H9 (cell line): ENCODE measurements at regions not wholly inside any gene's neighbourhood (a gene's known extent, or its start where the extent isn't known, plus 50 kb on each side); places are given as distances from the start of the nearest gene placed in this dataset.
A peak's percentile ranks its signal among the peaks of the same experiment; 100 is the strongest.

Source experiments
- DNase-seq: peaks from one replicate; pipeline ENCODE4 v3.0.0-alpha.2; 2017
- H2AFZ ChIP-seq: one replicate; pipeline ENCODE4 v1.6.1; 2013; ENCODE audit warnings: mild to moderate bottlenecking, low read length, control low read depth, moderate library complexity
- H2AK5ac ChIP-seq: 2 replicates; pipeline ENCODE4 v1.6.1; 2013; ENCODE audit warnings: low read length, control low read depth, mixed read lengths; ENCODE audit not compliant: insufficient read length
- H2BK120ac ChIP-seq: one replicate; pipeline ENCODE4 v1.6.1; 2013; ENCODE audit warnings: low read depth, mild to moderate bottlenecking, low read length, control low read depth, inconsistent platforms; ENCODE audit not compliant: poor library complexity, severe bottlenecking
- H2BK12ac ChIP-seq: 2 replicates; pipeline ENCODE4 v1.6.1; 2013; ENCODE audit warnings: low read length, control low read depth, mixed read lengths, low read depth; ENCODE audit not compliant: insufficient read length
- H2BK15ac ChIP-seq: 2 replicates; pipeline ENCODE4 v1.6.1; 2013; ENCODE audit warnings: low read depth, low read length, control low read depth
- H2BK20ac ChIP-seq: one replicate; pipeline ENCODE4 v1.6.1; 2013; ENCODE audit warnings: low read depth, mild to moderate bottlenecking, low read length, control low read depth, inconsistent platforms; ENCODE audit not compliant: poor library complexity, severe bottlenecking
- H2BK5ac ChIP-seq: 2 replicates; pipeline ENCODE4 v1.6.1; 2013; ENCODE audit warnings: low read length, control low read depth, mixed read lengths; ENCODE audit not compliant: insufficient read length
- H3K14ac ChIP-seq: 2 replicates; pipeline ENCODE4 v1.6.1; 2013; ENCODE audit warnings: low read length, control low read depth; ENCODE audit not compliant: insufficient read depth
- H3K18ac ChIP-seq: 2 replicates; pipeline ENCODE4 v1.6.1; 2013; ENCODE audit warnings: low read depth, mild to moderate bottlenecking, mixed read lengths, low read length, control low read depth; ENCODE audit not compliant: insufficient read length
- H3K23ac ChIP-seq: 2 replicates; pipeline ENCODE4 v1.6.1; 2013; ENCODE audit warnings: low read length, control low read depth, mixed read lengths, low read depth; ENCODE audit not compliant: insufficient read length
- H3K23me2 ChIP-seq: 2 replicates; pipeline ENCODE4 v1.6.1; 2013; ENCODE audit warnings: low read depth, mild to moderate bottlenecking, mixed read lengths, low read length, control low read depth; ENCODE audit not compliant: insufficient read length, poor library complexity, severe bottlenecking
- H3K27ac ChIP-seq: 2 replicates; pipeline ENCODE4 v1.5.1; 2013; ENCODE audit warnings: low read length, control low read depth, mixed read lengths, low read depth; ENCODE audit not compliant: insufficient read length
- H3K27me3 ChIP-seq: 2 replicates; pipeline ENCODE4 v1.6.1; 2013; ENCODE audit warnings: low read length, control low read depth, inconsistent platforms; ENCODE audit not compliant: insufficient read depth
- H3K4ac ChIP-seq: 2 replicates; pipeline ENCODE4 v1.6.1; 2013; ENCODE audit warnings: low read depth, mild to moderate bottlenecking, control low read depth, inconsistent platforms, low read length, moderate library complexity
- H3K4me1 ChIP-seq: 2 replicates; pipeline ENCODE4 v1.6.1; 2013; ENCODE audit warnings: low read length, control low read depth, inconsistent platforms; ENCODE audit not compliant: insufficient read depth
- H3K4me2 ChIP-seq: 2 replicates; pipeline ENCODE4 v1.6.1; 2013; ENCODE audit warnings: low read length, control low read depth, mixed read lengths; ENCODE audit not compliant: insufficient read length, insufficient read depth
- H3K56ac ChIP-seq: 2 replicates; pipeline ENCODE4 v1.6.1; 2013; ENCODE audit warnings: low read depth, mild to moderate bottlenecking, mixed read lengths, low read length, control low read depth; ENCODE audit not compliant: insufficient read length
- H3K79me1 ChIP-seq: 2 replicates; pipeline ENCODE4 v1.6.1; 2013; ENCODE audit warnings: low read depth, mild to moderate bottlenecking, moderate library complexity, low read length, control low read depth, inconsistent platforms; ENCODE audit not compliant: insufficient read depth, poor library complexity, severe bottlenecking
- H3K79me2 ChIP-seq: 2 replicates; pipeline ENCODE4 v1.6.1; 2013; ENCODE audit warnings: low read length, control low read depth, inconsistent platforms; ENCODE audit not compliant: insufficient read depth
- H3K9ac ChIP-seq: 2 replicates; pipeline ENCODE4 v1.6.1; 2013; ENCODE audit warnings: low read length, control low read depth, mixed read lengths; ENCODE audit not compliant: insufficient read length; ENCODE audit errors: extremely low read depth
- H3K9me3 ChIP-seq: one replicate; pipeline ENCODE4 v1.6.1; 2013; ENCODE audit warnings: low read depth, low read length, inconsistent platforms; ENCODE audit not compliant: control insufficient read depth
- H3T11ph ChIP-seq: one replicate; pipeline ENCODE4 v1.6.1; 2013; ENCODE audit warnings: mild to moderate bottlenecking, low read length, control low read depth, inconsistent platforms
- H4K20me1 ChIP-seq: one replicate; pipeline ENCODE4 v1.6.1; 2013; ENCODE audit not compliant: control insufficient read depth, insufficient read length, insufficient read depth
- H4K5ac ChIP-seq: 2 replicates; pipeline ENCODE4 v1.6.1; 2013; ENCODE audit warnings: low read depth, mild to moderate bottlenecking, mixed read lengths, low read length, control low read depth; ENCODE audit not compliant: insufficient read length
- H4K8ac ChIP-seq: replicated peaks from 2 replicates; pipeline ENCODE4 v1.6.1; 2013; ENCODE audit warnings: low read length, control low read depth, mixed read lengths, low read depth; ENCODE audit not compliant: insufficient read length
- H4K91ac ChIP-seq: 2 replicates; pipeline ENCODE4 v1.6.1; 2013; ENCODE audit warnings: low read depth, mild to moderate bottlenecking, moderate library complexity, mixed read lengths, low read length, control low read depth; ENCODE audit not compliant: insufficient read length
- H3K27ac Mint-ChIP-seq, 3 experiments: 2 replicates in 2 of 3; 3 replicates in 1 of 3; pipeline ENCODE4 v1.8.0; 2020 to 2021; ENCODE audit warnings: mixed read lengths in 3 of 3, mild to moderate bottlenecking in 1 of 3, moderate library complexity in 1 of 3
- H3K27me3 Mint-ChIP-seq: 2 replicates; pipeline ENCODE4 v1.8.0; 2021; ENCODE audit warnings: low read depth, mild to moderate bottlenecking, moderate library complexity, mixed read lengths
- H3K36me3 Mint-ChIP-seq, 3 experiments: 2 replicates in 2 of 3; 3 replicates in 1 of 3; pipeline ENCODE4 v1.8.0; 2020 to 2021; ENCODE audit warnings: low read depth in 3 of 3, mixed read lengths in 3 of 3; ENCODE audit not compliant: insufficient read depth in 1 of 3
- H3K4me1 Mint-ChIP-seq, 2 experiments: 2 replicates each; pipeline ENCODE4 v1.8.0; 2020; ENCODE audit warnings: mixed read lengths in 2 of 2
- H3K4me3 Mint-ChIP-seq, 2 experiments: 2 replicates in 1 of 2; 3 replicates in 1 of 2; pipeline ENCODE4 v1.8.0; 2020 to 2021; ENCODE audit warnings: mild to moderate bottlenecking in 2 of 2, mixed read lengths in 2 of 2, moderate library complexity in 1 of 2
- H3K9me3 Mint-ChIP-seq, 2 experiments: 2 replicates in 1 of 2; 3 replicates in 1 of 2; pipeline ENCODE4 v1.8.0; 2020; ENCODE audit warnings: mild to moderate bottlenecking in 2 of 2, mixed read lengths in 2 of 2, moderate library complexity in 1 of 2
- WGBS: extraction: QIAGEN DNeasy Blood & Tissue Kit; methylation state at CpG from one replicate; pipeline ENCODE4 v1.1.7; 2013; ENCODE audit warnings: missing lambda C conversion rate, low lambda C conversion rate, mixed read lengths; ENCODE audit not compliant: insufficient read length; ENCODE audit errors: extremely low coverage; 5-methylcytosine and 5-hydroxymethylcytosine counted together
- TF ChIP-seq, protein P1 (sequence below): fragments of 200-600 bp; sonication (generic); conservative IDR thresholded peaks from 3 replicates; pipeline ENCODE4 v1.8.0; 2021; ENCODE audit warnings: antibody characterized with exemption, mild to moderate bottlenecking

DNA sequence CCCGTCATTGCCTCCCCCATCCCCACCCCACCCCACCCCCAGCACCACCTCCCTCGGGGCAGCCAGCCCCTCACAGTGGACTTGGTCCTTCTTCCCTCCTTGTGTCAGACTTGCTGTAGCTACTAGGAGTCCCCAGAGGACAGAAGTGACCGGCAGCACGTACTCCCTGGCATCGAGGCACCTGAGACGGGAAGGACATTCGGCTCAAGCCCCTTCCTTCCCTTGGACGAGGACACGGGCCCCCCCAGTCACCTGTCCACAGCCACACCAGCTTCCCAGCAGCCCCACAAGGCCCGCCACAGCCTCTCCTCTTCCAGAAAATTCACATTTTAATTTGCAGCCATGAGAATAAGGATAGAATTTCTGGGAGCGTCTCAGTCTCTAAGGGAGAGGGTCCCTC lies 267.8 kb upstream of the SHH start:
- peaks cover 0 to 6% of the 10 kb centered on the region in 2 experiments; a peak in 4 of 5 replicates for H3K9me3 Mint-ChIP-seq
- Histone ChIP-seq H2AK5ac (no peak overlapping the region), H4K5ac (no peak overlapping the region), H3K9ac (no peak overlapping the region), H2BK120ac (no peak overlapping the region), H3K18ac (no peak overlapping the region), H3K9me3 (no peaks in the 10 kb centered on the region), H3K27ac (no peak overlapping the region), H3K27me3 (no peaks in the 10 kb centered on the region), H4K91ac (no peak overlapping the region), H3K79me2 (no peaks in the 10 kb centered on the region), H3K56ac (no peak overlapping the region), H2BK15ac (no peak overlapping the region), H3K4ac (no peak overlapping the region), H2BK5ac (no peak overlapping the region), H2AFZ (no peak overlapping the region), H2BK12ac (no peak overlapping the region), H3K14ac (no peak overlapping the region; the same call in 1 of the 2 replicates), H3K23ac (no peak overlapping the region), H3K23me2 (no peaks in the 10 kb centered on the region), H3K4me2 (no peak overlapping the region), H4K8ac (no peak overlapping the region), H3K4me1 (no peaks in the 10 kb centered on the region), H3K79me1 (no peaks in the 10 kb centered on the region), H3T11ph (no peak overlapping the region), H2BK20ac (no peak overlapping the region), H4K20me1 (no peaks in the 10 kb centered on the region)
- H3K4me3 Mint-ChIP-seq = no peak overlapping the region
- WGBS = no CpG with 5 or more reads among the region's 11 CpGs
- H3K36me3 Mint-ChIP-seq = no peaks in the 10 kb centered on the region
- DNase-seq = no peak
- peaks cover 4% of the 10 kb centered on the region for H3K27me3 Mint-ChIP-seq
- peak overlapping the region in 1 of 3 experiments; percentile 40; a peak in 1 of 7 replicates for H3K27ac Mint-ChIP-seq
- TF ChIP-seq, protein P1, sequence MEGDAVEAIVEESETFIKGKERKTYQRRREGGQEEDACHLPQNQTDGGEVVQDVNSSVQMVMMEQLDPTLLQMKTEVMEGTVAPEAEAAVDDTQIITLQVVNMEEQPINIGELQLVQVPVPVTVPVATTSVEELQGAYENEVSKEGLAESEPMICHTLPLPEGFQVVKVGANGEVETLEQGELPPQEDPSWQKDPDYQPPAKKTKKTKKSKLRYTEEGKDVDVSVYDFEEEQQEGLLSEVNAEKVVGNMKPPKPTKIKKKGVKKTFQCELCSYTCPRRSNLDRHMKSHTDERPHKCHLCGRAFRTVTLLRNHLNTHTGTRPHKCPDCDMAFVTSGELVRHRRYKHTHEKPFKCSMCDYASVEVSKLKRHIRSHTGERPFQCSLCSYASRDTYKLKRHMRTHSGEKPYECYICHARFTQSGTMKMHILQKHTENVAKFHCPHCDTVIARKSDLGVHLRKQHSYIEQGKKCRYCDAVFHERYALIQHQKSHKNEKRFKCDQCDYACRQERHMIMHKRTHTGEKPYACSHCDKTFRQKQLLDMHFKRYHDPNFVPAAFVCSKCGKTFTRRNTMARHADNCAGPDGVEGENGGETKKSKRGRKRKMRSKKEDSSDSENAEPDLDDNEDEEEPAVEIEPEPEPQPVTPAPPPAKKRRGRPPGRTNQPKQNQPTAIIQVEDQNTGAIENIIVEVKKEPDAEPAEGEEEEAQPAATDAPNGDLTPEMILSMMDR = no peak
- peaks cover 0 to 3% of the 10 kb centered on the region in 2 experiments; a peak in 1 of 4 replicates for H3K4me1 Mint-ChIP-seq
